Umbilical cord (tissue), 1 donor: ENCODE measurements at regions not wholly inside any gene's neighbourhood (a gene's known extent, or its start where the extent isn't known, plus 50 kb on each side); places are given as distances from the start of the nearest gene placed in this dataset.
"Not testable (repeated sequence)": the region's sequence is repeated elsewhere in the genome, so short reads cannot be mapped to it uniquely, and the experiment has no call there.

Experiments used
- DNase-seq: peaks from one replicate; pipeline ENCODE4 v3.0.0-alpha.2; 2015; ENCODE audit warnings: low spot score

GRCh38 chr7:123323689-123324088 is 123.9 kb upstream of the SLC13A1 start:
- no peak for DNase-seq

- DNase-seq: not testable (repeated sequence)
Measured at GRCh38 chr7:123321578-123321977, 121.8 kb upstream of the SLC13A1 start.

- no peak for DNase-seq
Measured at GRCh38 chr7:123319911-123320310, 120.1 kb upstream of the SLC13A1 start.

- DNase-seq: no peak
Measured at GRCh38 chr7:123314886-123315285, 115.1 kb upstream of the SLC13A1 start.

GRCh38 chr7:123308254-123308951 is 108.6 kb upstream of the SLC13A1 start:
- DNase-seq: no peak

- no peak for DNase-seq
Measured at GRCh38 chr7:123305840-123306375, 106.1 kb upstream of the SLC13A1 start.

- DNase-seq: no peak
Measured at GRCh38 chr7:123303926-123304325, 104.2 kb upstream of the SLC13A1 start.

GRCh38 chr7:123296965-123297364 is 97.2 kb upstream of the SLC13A1 start:
- DNase-seq: no peak

GRCh38 chr7:123293710-123294109 is 93.9 kb upstream of the SLC13A1 start:
- no peak for DNase-seq

GRCh38 chr7:123292227-123292626 is 92.5 kb upstream of the SLC13A1 start:
- DNase-seq: no peak

- DNase-seq: no peak
Measured at GRCh38 chr7:123289200-123289599, 89.4 kb upstream of the SLC13A1 start.

GRCh38 chr7:123285076-123285700 is 85.4 kb upstream of the SLC13A1 start:
- DNase-seq: no peak

- DNase-seq: no peak
Measured at GRCh38 chr7:123283373-123283772, 83.6 kb upstream of the SLC13A1 start.

GRCh38 chr7:123282181-123282580 is 82.4 kb upstream of the SLC13A1 start:
- DNase-seq: no peak

- DNase-seq: no peak
Measured at GRCh38 chr7:123279949-123280348, 80.2 kb upstream of the SLC13A1 start.

GRCh38 chr7:123275036-123275753 is 75.4 kb upstream of the SLC13A1 start:
- DNase-seq: peak; percentile 20

- no peak for DNase-seq
Measured at GRCh38 chr7:123273185-123273584, 73.4 kb upstream of the SLC13A1 start.

GRCh38 chr7:123271856-123272255 is 72.1 kb upstream of the SLC13A1 start:
- peak; percentile 3 for DNase-seq

- peak; percentile 7 for DNase-seq
Measured at GRCh38 chr7:123271231-123271630, 71.5 kb upstream of the SLC13A1 start.

- no peak for DNase-seq
Measured at GRCh38 chr7:123270570-123270969, 70.8 kb upstream of the SLC13A1 start.

GRCh38 chr7:123265853-123266252 is 66.1 kb upstream of the SLC13A1 start:
- no peak for DNase-seq

GRCh38 chr7:123264820-123265219 is 65.1 kb upstream of the SLC13A1 start:
- DNase-seq: not testable (repeated sequence)
